HFFc6 (cell line): ENCODE measurements at regions not wholly inside any gene's neighbourhood (a gene's known extent, or its start where the extent isn't known, plus 50 kb on each side); places are given as distances from the start of the nearest gene placed in this dataset.

Source experiments
- DNase-seq: peaks from one replicate; pipeline ENCODE4 v3.0.0-alpha.2; 2018
- H3K27ac Mint-ChIP-seq: 2 replicates; pipeline ENCODE4 v1.8.0; 2020; ENCODE audit warnings: mild to moderate bottlenecking, mixed read lengths
- H3K27me3 Mint-ChIP-seq: 2 replicates; pipeline ENCODE4 v1.8.0; 2021; ENCODE audit warnings: mild to moderate bottlenecking, moderate library complexity, mixed read lengths; ENCODE audit not compliant: insufficient read depth
- H3K36me3 Mint-ChIP-seq: 2 replicates; pipeline ENCODE4 v1.8.0; 2021; ENCODE audit warnings: low read depth, mixed read lengths
- H3K4me1 Mint-ChIP-seq: 2 replicates; pipeline ENCODE4 v1.8.0; 2020; ENCODE audit warnings: low read depth, mixed read lengths
- H3K4me3 Mint-ChIP-seq: 2 replicates; pipeline ENCODE4 v1.8.0; 2020; ENCODE audit warnings: mild to moderate bottlenecking, moderate library complexity, mixed read lengths
- H3K9me3 Mint-ChIP-seq: 2 replicates; pipeline ENCODE4 v1.8.0; 2020; ENCODE audit warnings: mild to moderate bottlenecking, mixed read lengths
- TF ChIP-seq, protein P1 (sequence below): fragments of 200-600 bp; sonication (generic); IDR thresholded peaks from 2 replicates; pipeline ENCODE4 v1.5.0; 2021; ENCODE audit warnings: antibody characterized with exemption, mild to moderate bottlenecking

DNA sequence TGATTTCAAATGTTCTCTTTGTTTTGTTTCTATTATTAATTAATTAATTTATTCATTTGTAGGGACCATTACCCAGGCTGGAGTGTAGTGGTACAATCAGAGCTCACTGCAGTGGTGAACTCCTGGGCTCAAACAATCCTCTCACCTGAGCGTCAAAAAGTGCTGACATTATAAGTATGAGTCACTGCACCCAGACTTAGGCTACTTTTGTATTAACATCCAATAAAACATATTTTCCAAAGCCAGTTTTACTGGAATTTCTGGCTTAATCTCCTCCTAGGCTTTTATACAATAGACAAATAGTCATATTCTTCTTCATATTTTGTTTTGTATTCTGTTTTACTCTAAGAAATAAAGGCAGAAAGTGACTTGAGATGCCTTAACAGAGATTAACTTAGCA is 749.6 kb downstream of the SLC16A7 start:
- Mint-ChIP-seq H3K4me1 (peaks cover 17% of the 10 kb centered on the region), H3K27me3 (no peaks in the 10 kb centered on the region; the same call in 1 of the 2 replicates), H3K4me3 (no peak overlapping the region), H3K27ac (no peak overlapping the region), H3K36me3 (no peaks in the 10 kb centered on the region), H3K9me3 (no peaks in the 10 kb centered on the region)
- no peak for DNase-seq
- TF ChIP-seq, protein P1, sequence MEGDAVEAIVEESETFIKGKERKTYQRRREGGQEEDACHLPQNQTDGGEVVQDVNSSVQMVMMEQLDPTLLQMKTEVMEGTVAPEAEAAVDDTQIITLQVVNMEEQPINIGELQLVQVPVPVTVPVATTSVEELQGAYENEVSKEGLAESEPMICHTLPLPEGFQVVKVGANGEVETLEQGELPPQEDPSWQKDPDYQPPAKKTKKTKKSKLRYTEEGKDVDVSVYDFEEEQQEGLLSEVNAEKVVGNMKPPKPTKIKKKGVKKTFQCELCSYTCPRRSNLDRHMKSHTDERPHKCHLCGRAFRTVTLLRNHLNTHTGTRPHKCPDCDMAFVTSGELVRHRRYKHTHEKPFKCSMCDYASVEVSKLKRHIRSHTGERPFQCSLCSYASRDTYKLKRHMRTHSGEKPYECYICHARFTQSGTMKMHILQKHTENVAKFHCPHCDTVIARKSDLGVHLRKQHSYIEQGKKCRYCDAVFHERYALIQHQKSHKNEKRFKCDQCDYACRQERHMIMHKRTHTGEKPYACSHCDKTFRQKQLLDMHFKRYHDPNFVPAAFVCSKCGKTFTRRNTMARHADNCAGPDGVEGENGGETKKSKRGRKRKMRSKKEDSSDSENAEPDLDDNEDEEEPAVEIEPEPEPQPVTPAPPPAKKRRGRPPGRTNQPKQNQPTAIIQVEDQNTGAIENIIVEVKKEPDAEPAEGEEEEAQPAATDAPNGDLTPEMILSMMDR = no peak

DNA sequence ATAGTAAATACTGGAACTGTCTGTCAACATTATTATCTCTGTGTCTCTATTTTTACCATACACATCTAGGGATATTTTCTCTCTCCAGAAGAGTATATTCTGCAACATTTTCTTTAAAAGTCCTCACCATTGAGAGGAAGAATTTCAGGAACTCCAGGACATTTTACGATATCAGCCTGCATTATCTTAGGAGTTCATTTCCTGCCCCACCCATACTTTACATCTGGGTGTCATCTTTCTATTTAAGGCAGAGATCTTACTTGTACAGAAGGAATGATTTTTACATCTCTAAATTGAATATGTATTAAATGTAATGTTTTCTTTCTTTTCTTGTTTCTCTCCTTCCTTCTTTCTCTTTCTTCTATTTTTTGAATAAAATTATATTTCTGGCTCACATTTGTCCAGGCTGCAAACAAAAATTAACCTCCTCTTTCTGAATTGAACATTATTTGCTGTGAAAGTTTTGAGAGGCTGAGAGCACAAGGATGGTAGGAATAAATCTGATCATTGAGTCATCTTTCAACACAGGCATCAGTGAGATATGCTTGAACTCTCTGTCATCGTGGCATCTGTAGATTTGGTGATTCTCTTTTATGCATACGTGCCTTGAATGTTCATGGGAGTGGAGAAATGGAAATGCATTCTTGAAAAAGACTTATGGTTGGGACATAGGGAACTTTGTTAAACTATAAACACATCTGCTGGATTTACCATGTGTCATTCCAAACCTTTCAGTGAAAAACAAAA is 753.6 kb downstream of the SLC16A7 start:
- no peaks in the 10 kb centered on the region for H3K9me3 Mint-ChIP-seq
- H3K4me1 Mint-ChIP-seq = peaks cover 17% of the 10 kb centered on the region
- no peak overlapping the region for H3K4me3 Mint-ChIP-seq
- H3K27ac Mint-ChIP-seq = no peak overlapping the region
- no peaks in the 10 kb centered on the region for H3K36me3 Mint-ChIP-seq
- TF ChIP-seq, protein P1 = no peak
- DNase-seq = no peak
- no peaks in the 10 kb centered on the region; the same call in 1 of the 2 replicates for H3K27me3 Mint-ChIP-seq

DNA sequence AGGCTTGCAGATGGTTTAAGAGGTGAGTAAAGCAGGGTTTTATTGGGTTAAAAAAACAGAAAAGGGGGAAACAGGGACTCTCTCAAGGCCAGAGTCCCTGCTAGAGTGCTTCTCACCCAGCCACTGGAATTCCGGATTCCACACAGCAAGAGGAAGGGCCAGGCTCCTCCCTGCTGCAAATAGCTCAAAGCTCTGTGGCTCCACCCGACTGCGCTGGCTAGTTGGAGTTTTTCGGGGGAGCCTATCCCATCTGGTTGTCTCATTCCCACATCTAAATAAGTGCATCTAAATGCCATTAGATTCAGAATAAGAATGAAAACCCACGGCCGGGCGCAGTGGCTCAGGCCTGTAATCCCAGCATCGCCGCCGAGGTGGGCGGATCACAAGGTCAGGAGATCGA is 791.5 kb downstream of the SLC16A7 start:
- peaks cover 19% of the 10 kb centered on the region for H3K4me1 Mint-ChIP-seq
- no peak for DNase-seq
- H3K27me3 Mint-ChIP-seq = no peaks in the 10 kb centered on the region
- no peak overlapping the region for H3K27ac Mint-ChIP-seq
- TF ChIP-seq, protein P1 = no peak
- H3K36me3 Mint-ChIP-seq = no peaks in the 10 kb centered on the region
- no peak overlapping the region for H3K4me3 Mint-ChIP-seq
- H3K9me3 Mint-ChIP-seq = no peaks in the 10 kb centered on the region

DNA sequence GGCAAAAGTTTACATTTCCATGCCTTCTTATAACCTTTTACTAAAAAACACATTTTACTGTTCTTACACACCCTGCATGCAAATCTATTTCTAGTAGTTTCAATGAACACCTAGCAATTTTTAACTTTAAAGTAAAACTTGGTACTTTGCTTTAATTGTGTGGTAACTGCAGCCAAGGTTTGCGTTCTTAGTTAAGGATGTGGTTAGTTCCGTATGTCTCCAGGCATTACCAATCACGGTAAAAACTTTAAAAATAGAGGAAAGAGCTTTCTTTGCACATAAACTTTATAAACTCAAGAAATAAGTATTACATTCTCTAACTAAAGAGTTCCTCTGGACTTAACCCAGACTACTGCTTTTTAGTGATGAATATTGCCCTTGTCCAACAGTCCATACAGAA is 795.2 kb downstream of the SLC16A7 start:
- DNase-seq = peak; percentile 6
- peak overlapping the region; percentile 29; the same call in 1 of the 2 replicates for H3K4me3 Mint-ChIP-seq
- peaks cover 43% of the 10 kb centered on the region for H3K4me1 Mint-ChIP-seq
- H3K27ac Mint-ChIP-seq = peak overlapping the region; percentile 22; the same call in 1 of the 2 replicates
- TF ChIP-seq, protein P1 = no peak
- H3K9me3 Mint-ChIP-seq = no peaks in the 10 kb centered on the region
- H3K36me3 Mint-ChIP-seq = no peaks in the 10 kb centered on the region
- no peaks in the 10 kb centered on the region for H3K27me3 Mint-ChIP-seq

DNA sequence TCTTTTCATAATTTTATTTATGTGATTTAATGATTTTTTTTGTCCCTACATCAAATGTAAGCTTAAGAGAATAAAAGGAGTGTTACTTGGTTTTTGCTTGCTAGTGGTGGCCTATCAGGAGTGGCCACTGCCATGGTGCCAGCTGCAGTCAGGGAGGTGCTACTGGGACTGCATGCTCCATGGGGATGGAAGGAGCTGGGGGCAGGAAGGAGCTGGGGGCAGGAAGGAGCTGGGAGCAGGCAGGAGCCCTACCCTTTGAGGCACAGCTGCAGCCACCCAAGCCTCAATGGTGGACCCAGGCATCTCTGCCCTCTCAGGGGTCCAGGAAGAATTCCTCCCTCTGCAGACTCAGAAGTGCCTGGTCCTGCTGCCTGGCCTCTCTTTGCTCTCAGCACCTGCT is 796.0 kb downstream of the SLC16A7 start:
- TF ChIP-seq, protein P1 = no peak
- no peak overlapping the region for H3K4me3 Mint-ChIP-seq
- no peaks in the 10 kb centered on the region for H3K9me3 Mint-ChIP-seq
- H3K4me1 Mint-ChIP-seq = peaks cover 43% of the 10 kb centered on the region
- no peak for DNase-seq
- H3K27ac Mint-ChIP-seq = no peak overlapping the region
- no peaks in the 10 kb centered on the region for H3K36me3 Mint-ChIP-seq
- no peaks in the 10 kb centered on the region for H3K27me3 Mint-ChIP-seq
